Tongue (tissue), 1 donor: ENCODE measurements at regions not wholly inside any gene's neighbourhood (a gene's known extent, or its start where the extent isn't known, plus 50 kb on each side); places are given as distances from the start of the nearest gene placed in this dataset.
"Not testable (repeated sequence)": the region's sequence is repeated elsewhere in the genome, so short reads cannot be mapped to it uniquely, and the experiment has no call there.

Experiments used
- DNase-seq: peaks from one replicate; pipeline ENCODE4 v3.0.0-alpha.2; 2015

DNA sequence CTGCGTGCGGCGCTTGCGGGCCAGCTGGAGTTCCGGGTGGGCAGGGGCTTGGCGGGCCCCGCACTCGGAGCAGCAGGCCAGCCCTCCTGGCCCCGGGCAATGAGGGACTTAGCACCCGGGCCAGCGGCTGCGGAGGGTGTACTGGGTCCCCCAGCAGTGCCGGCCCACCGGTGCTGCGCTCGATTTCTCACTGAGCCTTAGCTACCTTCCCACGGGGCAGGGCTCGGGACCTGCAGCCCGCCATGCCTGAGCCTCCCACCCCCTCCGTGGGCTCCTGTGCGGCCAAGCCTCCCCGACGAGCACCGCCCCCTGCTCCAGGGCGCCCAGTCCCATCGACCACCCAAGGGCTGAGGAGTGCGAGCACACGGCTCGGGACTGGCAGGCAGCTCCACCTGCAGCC is 916.9 kb downstream of the C4orf33 start:
- DNase-seq: not testable (repeated sequence)

DNA sequence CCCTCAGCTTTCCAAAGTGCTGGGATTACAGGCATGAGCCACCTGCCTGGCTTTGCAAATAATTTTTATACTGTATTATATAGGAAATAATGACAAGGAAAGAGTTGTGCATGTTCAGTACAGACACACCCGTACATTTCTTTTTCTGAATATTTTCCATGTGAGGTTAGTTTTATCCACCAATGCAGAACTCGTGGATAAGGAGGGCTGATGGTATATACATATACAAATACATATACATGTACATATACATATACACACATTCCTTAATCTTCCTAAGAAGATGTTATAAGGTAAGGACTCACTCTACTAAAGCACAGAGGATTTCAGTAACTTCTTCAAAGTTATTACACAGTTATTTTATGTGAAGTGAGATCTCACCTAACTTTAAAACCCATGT is 925.8 kb downstream of the C4orf33 start:
- no peak for DNase-seq

DNA sequence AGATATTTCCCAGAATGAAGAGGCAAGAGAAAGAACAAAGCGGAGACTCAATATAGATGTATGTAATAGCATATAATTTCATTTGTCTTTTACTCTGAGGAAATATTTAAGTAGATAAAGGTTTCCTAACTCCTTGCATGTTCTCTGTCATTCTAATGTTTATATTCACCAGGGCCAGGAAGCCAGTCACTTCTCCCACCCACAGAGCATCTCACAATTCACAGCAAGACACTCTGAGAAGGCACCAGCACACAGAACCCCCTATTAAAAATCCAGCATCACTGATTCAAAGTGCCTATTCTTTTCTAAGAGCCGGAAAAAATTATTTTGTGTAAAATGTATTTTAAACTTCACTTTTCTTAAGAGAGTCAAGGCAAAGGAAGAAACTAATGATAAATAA is 927.1 kb downstream of the C4orf33 start:
- DNase-seq: no peak

DNA sequence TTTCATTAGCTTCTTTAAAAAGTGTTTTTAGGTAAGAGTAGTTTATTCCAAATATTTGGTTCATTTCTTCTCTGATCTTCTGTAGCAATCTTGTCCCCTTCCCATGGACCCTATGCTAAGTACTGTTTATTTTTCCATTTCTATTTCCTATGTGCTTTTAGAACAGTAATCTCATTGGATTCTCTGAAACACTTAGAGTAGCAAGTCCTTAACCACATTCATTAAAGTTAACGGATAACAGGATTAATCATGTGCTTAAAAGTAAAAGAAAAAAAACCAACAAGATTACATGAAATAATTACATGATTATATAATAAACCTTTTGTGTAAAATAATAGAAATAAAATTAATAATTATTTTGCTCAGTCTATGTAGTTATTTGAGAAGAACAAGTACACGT is 929.7 kb downstream of the C4orf33 start:
- DNase-seq: no peak

DNA sequence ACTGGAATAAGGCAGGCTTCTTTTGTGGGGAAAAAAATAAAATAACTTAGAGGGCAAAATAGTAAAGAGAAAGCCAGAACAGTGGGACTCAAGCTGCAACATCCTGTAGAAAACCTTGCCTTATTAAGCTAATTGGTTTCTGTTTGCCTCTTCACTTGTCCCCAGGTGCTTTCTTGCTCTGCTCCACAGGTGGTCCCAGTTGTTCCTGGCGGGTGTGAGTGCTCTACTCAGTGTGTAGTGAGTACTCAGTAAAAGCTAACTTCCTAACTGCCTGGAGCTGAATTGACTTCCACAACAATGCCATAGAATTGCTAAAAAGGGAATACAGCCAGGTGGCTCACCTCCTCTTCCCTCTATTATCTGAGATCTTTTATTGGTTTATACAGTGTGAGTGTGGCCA is 930.2 kb downstream of the C4orf33 start:
- no peak for DNase-seq

DNA sequence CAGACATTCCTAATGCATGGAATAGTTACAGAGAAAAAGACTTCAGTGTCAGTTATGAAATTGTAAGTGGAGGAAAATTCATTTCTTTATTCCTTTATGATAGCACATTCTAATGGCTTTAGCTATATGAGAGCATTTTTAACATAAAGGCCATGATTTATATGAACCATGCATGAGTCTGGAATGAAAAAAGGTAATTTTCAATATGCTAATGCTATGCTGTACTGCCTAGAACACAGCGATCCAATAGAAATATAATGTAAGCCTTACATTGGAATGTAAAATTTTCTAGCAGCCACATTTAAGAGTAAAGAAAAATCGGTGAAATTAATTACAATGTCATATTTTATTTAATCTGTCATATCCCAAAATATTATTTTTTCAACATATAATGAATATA is 932.0 kb downstream of the C4orf33 start:
- DNase-seq: no peak

DNA sequence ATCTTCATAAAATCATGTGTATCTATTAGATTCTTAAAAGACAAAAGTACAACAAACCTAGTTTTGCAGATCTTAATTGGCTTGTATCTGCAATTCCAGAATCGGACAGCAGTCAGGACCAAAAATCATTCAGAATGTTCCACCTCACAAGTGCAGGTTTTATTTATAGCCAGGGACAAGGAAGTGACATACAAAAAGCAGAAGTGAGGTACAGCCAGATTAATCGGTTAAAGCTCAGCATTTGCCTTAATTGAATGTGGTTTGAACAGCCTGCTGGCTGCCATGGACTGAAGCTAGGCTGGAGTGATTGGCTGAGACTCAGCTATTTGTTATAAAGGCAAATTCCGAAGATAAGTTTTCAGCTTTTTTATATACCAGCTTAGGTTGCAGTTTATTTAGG is 932.6 kb downstream of the C4orf33 start:
- DNase-seq: no peak

DNA sequence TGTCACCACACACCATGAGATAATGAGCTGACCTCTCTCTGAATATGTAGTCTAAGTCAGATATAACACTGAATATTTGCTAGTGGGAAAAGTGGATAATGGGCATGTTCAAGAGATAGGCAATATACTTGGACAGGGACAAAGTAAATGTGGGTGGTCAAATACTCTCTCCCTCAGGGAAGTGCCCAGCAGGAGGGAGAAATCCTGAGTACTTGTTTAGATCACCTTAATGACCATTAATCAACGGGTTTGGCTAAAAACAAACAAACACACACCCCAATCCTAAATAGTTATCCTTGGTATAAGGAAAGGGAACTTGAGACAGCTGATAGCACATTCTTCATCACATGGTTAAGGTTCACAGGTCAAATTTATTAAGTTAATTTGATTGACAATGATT is 933.5 kb downstream of the C4orf33 start:
- no peak for DNase-seq

DNA sequence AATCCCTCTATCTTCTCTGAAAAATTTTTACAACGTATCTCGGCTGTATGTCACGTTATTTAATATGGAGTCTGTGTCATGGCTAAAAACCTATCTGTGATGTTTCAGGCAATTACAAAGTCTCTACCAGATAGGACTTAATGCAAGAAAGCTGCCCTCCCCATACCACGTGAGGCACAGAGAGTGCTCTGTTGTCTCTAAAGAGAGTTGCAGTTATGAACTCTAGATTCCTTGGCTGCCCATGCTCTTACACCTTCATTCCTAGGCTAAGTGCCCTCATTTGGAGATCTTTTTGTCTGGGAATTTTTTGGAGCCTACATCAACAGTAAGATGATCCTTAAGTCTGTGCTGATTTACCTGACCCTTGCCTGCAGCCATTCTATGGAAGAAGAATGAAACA is 935.9 kb downstream of the C4orf33 start:
- DNase-seq: no peak

DNA sequence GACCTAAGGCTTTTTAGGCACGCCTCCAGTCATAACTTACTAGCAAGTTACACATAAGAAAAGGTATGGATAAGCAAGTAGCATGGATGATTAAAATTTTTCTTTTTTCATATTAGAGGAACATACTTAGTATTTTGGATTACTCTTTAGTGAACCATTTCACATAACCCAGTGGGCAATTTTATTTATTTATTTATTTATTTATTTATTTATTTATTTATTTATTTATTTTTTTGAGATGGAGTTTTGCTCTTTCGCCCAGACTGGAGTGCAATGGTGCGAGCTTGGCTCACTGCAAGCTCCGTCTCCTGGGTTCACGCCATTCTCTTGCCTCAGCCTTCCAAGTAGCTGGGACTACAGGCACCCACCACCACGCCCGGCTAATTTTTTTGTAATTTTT is 937.7 kb downstream of the C4orf33 start:
- DNase-seq: not testable (repeated sequence)

DNA sequence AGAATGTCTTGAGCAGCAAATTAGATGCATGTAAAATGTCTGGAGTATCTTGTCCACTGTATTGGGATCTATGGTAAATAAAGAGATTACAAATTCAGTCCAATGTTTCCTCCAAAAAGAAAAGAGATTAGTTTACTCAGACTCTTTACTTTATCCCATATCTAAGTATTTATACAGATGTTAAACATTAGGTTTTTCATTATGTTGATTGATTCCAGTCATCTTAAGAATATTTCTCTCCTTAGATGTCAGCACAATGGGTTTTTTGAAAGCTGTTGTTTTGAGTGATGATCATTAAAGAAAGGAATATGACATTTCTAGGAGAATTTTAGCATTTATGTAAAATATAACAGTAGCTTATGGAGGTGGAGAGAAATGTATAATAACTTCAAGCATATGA is 938.9 kb downstream of the C4orf33 start:
- DNase-seq: no peak

DNA sequence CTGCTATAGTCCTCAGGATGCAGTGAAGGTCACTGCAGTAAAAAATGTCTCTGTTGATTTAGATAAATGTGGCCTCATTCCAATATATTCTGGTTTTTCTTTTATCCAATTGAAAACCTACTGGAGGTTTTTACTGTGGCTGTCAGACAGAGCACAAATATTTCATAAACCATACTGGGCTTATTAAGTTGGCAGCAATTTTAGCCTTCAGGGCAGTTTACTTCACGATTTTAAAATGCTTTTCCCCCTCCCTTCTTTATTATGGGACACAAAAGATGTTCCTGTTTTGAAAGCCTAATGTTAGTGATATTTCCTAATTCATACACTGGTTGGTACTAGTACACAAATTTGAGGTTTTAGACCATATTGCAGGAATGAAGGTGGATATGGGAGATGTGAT is 939.4 kb downstream of the C4orf33 start:
- no peak for DNase-seq

DNA sequence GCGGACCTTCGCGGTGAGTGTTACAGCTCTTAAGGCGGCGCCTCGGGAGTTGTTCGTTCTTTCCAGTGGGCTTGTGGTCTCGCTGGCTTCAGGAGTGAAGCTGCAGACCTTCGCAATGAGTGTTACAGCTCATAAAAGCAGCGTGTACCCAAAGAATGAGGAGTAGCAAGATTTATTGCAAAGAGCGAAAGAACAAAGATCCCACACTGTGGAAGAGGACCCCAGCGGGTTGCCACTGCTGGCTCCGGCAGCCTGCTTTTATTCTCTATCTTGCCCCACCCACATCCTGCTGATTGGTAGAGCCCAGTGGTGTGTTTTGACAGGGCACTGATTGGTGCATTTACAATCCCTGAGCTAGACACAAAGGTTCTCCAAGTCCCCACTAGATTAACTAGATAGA is 941.9 kb downstream of the C4orf33 start:
- not testable (repeated sequence) for DNase-seq

DNA sequence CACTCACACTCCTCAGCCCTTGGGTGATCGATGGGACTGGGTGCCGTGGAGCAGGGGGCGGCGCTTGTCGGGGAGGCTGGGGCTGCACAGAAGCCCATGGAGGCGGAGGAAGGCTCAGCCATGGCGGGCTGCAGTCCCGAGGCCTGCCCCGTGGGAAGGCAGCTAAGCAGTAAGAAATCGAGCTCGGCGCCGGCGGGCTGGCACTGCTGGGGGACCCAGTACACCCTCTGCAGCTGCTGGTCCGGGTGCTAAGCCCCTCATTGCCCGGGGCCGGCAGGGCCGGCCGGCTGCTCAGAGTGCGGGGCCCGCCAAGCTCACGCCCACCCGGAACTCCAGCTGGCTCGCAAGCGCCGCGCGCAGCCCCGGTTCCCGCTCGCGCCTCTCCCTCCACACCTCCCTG is 942.6 kb downstream of the C4orf33 start:
- not testable (repeated sequence) for DNase-seq

DNA sequence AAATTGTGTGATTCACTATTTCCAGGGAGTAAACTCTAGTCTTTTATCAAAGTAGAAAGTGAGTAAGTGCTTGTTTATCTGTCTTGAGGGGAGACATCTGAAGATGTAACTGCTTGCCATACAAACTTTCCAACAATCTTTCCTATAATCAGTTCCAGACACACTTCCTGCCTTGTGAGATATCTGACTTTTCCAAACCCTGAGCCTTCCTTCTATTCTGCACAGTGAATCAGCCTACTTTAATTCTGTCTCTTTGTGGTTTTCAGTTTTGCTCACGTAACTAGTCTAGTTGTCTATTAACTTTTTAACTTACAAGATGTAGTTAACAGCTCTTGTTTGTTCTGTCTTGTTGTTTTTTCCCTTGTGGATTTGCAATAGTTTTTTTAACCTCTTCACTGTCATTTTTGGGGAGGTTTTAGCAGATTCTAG is 947.8 kb downstream of the C4orf33 start:
- no peak for DNase-seq

DNA sequence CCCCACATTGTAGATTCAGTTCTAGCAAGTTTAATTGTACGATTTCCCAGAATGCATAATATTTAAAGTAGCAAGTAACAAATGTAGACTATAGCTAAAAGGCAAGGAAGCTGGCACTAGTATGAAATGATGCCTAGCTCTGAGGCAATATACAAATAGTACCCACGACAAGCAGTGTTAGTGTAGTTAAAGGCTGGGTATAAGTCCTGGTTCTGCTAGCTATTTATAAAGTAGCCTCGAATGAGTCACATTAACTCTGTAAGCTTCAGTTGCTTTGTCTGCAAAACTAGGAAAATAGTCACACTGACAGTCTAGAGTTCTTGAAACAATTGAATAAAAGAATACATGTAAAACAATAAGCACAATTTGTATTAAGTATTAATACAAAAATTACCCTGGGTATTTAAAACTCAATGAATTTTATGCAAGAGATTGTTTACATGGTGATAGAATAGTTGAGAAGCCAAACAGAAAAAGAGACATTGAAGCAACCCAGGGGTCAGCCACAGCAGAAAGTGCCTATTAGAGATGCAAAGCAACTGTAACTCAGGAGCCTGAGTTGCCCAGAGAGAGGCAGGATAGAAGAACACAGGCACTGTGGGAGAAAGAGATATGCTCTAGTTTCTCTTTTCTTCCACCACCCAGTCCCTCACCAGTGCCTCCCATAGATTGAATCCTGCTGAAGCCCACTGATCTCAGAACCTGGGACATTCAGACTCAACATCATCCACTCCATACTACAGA is 949.0 kb downstream of the C4orf33 start:
- no peak for DNase-seq

DNA sequence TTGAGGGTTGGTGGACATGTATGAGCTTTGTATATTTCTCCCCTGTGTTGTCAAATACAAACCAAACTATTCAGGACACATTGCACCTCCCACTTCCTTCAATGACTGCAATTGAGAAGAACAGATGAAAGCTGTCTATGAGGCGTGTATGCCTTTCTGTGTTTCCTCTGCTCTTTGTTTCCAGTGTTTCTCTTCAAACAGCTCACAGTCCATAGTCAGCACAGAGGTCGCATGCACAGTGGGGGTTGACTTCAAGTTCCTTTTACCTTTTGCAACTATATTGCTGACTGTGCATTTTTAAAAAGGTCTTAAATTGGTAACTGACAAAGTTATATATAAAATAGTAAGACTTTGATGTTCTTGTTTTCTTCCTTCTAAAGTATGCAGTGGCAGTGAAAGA is 957.8 kb downstream of the C4orf33 start:
- no peak for DNase-seq

DNA sequence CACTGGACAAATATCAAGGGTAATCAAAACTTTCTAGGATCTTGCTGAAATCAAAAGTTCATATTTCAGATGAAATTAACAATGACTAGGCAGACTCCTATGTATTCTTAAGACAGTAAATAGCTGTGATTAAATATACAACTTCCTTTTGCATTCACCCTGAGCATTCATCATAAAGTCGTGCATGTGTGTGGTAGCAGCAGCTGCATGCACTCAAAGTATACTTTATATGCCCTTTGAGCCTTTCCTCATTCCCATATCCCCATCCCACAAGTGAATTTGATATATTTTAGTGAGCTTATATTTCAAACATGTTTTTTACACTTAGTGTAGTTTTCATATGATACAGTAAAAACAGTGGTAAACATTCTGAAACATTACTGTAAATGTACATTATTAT is 959.0 kb downstream of the C4orf33 start:
- DNase-seq: peak; percentile 8

DNA sequence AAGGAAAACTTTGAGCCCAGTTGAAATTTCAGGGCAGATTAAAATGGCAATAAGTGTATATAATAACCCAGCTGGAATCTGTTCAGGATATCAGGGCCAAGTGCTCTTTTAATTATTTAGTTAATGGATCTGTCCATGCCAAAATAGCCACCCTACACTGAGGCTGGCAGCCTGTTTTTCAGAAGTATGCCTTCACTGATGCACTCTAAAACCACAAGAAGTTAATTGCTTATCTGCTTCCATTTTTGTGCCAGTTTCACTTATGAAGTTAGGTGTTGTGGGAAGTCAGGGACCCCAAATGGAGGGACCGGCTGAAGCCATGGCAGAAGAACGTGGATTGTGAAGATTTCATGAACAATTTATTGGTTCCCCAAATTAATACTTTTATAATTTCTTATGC is 960.3 kb downstream of the C4orf33 start:
- no peak for DNase-seq

DNA sequence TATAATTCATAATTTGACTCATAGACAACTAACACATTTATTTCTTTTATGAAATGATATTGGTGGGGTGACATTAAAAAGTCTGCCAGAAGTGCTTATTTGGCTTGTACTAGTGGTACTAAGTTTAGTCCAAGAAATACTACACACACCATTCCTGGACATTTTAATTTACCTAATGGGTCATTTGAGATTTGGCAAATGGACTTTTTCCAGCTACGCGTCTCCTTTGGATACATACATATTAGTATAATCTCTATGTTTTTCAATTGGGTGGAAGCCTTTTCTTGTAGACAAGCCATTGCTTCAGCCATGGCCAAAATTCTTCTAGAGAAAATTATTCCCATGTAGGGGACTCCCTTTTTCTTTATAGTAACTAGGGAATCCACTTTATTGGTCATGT is 968.5 kb downstream of the C4orf33 start:
- DNase-seq: no peak

DNA sequence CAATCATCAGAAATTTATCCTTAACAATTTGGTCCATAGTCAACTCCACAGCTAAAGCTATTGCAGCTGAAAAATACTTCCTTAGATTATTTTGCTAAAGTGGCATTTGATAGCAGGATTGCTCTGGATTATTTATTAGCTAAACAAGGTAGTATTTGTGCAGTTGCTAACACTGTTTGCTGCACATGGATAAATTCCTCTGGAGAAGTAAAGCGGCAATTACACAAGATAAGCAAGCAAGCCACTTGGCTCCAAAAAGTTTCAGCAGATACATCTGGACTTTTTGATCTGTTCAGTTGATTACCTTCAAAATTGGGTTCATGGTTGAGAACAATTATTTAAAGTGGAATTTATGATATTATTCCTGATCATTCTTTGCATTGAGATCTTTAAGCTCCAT is 971.5 kb downstream of the C4orf33 start:
- DNase-seq: no peak

DNA sequence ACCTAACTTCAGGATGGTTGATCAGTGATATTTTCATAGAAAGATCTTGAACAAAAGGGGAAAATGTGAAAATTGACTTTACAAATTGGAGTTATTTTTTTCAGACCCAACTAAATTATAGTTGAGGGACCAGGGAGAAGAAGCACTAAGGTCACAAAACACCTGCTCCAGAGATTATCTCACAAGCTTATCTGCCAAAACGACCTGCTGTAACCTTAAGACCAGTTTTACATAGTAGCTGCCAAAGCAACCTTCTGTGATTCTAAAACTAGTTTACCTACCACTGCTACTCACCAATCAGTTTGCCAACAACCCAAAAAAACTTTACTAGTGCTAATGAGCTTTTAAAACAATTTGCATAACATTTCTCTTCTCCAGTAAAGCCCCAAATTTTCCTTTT is 972.1 kb downstream of the C4orf33 start:
- DNase-seq: no peak

DNA sequence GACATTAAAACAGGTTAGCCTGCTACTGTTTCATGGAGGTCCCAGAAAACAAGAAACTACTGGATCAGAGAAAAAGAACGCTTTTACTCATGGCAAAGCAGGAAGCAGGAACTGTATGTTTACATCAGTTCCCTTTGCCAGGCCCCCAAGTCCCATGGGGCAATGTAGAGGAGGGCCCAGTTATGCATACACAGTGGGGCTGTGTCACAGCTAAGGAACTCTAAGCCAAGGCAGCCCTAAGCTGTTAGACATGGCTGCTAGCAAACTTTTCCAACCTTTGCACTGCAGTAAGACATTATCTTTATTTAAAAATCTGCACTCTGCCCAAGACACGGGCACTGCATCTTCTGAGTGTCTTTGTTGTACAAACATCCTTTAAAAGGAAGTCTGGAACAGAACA is 975.8 kb downstream of the C4orf33 start:
- DNase-seq: no peak

DNA sequence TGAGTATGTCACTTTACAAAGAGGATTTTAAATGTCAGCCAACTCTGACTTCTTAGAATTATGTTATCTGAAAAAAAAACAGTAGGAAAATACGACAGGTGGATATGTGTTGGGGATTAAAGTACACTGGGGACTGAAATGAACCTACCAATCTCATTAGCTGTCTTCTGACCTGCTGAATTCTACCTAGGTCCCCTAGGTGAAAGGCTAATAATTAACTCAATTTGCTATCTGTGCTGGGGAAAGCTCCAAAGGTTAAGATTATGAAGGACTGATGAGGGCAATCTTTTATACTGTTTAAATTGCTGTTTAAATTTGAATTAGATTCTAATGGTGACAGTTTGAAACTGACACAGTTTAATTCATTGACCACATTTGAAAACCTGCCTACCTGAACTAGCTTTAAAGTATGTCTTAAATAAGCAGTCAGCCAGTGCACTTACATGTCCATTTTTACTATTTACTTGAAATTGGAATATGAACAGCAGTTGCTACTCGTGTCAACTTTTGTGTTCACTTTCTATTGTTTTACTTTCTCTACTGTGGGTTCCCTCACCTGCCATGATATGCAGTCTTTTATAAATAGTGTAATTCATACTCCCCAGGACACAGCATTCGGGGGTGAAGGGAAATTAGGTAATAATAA is 977.3 kb downstream of the C4orf33 start:
- DNase-seq: no peak
